Amygdala (tissue), 56 donors: ENCODE measurements at regions not wholly inside any gene's neighbourhood (a gene's known extent, or its start where the extent isn't known, plus 50 kb on each side); places are given as distances from the start of the nearest gene placed in this dataset.
A peak's percentile ranks its signal among the peaks of the same experiment; 100 is the strongest.
"Not testable (repeated sequence)": the region's sequence is repeated elsewhere in the genome, so short reads cannot be mapped to it uniquely, and the experiment has no call there.

Experiments
- DNase-seq, 56 donors: peaks; one replicate each; lab custom pipeline; 2025; lab: John Stamatoyannopoulos, UW

- no peak for DNase-seq
These were observed 119.5 kb upstream of the TLE4 start for GRCh38 chr9:79452265-79452664.

GRCh38 chr9:79461712-79462111, 110.1 kb upstream of the TLE4 start:
- DNase-seq, result no peak

GRCh38 chr9:79465156-79465555, 106.6 kb upstream of the TLE4 start:
- no peak for DNase-seq

GRCh38 chr9:79469164-79469563, 102.6 kb upstream of the TLE4 start:
- DNase-seq, result no peak

GRCh38 chr9:79470954-79471353, 100.8 kb upstream of the TLE4 start:
- no peak for DNase-seq

GRCh38 chr9:79471580-79472543, 99.9 kb upstream of the TLE4 start:
- DNase-seq, result peak in 49 of 56 donors; percentile 0 to 83 (median 36)

- DNase-seq, result no peak
These were observed 98.1 kb upstream of the TLE4 start for GRCh38 chr9:79473704-79474103.

- no peak for DNase-seq
These were observed 94.4 kb upstream of the TLE4 start for GRCh38 chr9:79477241-79477840.

GRCh38 chr9:79477955-79478771, 93.6 kb upstream of the TLE4 start:
- peak in 46 of 56 donors; percentile 1 to 82 (median 24) for DNase-seq

GRCh38 chr9:79480639-79481038, 91.1 kb upstream of the TLE4 start:
- DNase-seq, result no peak

- no peak for DNase-seq
These were observed 89.8 kb upstream of the TLE4 start for GRCh38 chr9:79481846-79482477.

- no peak for DNase-seq
These were observed 86.5 kb upstream of the TLE4 start for GRCh38 chr9:79485258-79485657.

GRCh38 chr9:79489261-79490000, 82.3 kb upstream of the TLE4 start:
- DNase-seq, result peak in 52 of 56 donors; percentile 0 to 80 (median 50)

GRCh38 chr9:79490657-79491248, 81.0 kb upstream of the TLE4 start:
- no peak for DNase-seq

- DNase-seq, result no peak
These were observed 79.4 kb upstream of the TLE4 start for GRCh38 chr9:79492092-79493009.

GRCh38 chr9:79500196-79500864, 71.4 kb upstream of the TLE4 start:
- DNase-seq, result not testable (repeated sequence)

GRCh38 chr9:79501546-79501945, 70.2 kb upstream of the TLE4 start:
- no peak for DNase-seq

GRCh38 chr9:79507801-79508200, 64.0 kb upstream of the TLE4 start:
- DNase-seq, result no peak
